ENCODE measurements at regions not wholly inside any gene's neighbourhood (a gene's known extent, or its start where the extent isn't known, plus 50 kb on each side); places are given as distances from the start of the nearest gene placed in this dataset.

DNA sequence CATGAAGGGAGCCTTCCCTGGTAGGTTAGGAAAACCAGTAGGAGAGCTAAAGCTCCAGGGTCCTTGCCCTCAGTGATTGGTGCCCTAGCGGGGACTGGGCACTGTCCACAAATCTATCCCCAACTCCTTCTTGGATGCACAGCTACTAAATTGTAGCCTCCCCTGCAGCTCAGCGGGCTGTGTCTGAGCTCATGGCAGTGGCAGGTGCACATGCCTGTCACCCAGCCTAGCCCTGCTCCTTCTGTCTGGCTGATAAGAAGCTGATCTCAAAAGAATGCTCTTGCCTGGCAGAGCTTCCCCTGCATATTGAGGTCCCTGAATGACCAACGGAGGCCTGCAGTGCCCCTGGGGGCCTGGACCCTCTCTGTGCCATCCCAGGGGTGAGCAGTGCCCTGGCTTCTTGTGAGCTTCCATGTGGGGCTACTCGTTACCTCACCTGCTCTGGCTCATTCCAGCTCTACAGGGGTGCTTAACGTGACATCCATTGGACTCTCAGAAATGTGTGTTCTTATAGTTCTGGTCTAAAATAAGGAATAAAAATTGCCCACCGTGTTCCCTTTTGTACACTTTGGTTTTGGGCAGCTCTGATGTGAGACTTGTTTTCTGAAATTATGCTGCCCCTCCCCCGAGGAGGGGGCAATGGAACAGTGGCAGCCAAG, 59.8 kb upstream of the ANTXRL start:
- H3K9me1 ChIP-seq (ENCODE audit: control insufficient read depth, insufficient read depth, low read length) = no peaks in the 10 kb centered on the region
- 0 out of 2 replicates have a peak, but pooled peaks cover 2% of the 10 kb centered on the region for H3K9me3 ChIP-seq (replicated peaks; ENCODE audit: control insufficient read depth, insufficient read depth, low read depth, low read length)
- intact Hi-C loops (cut with micrococcal nuclease) = loop anchor here (5.0 kb wide), 2 partner anchors 100 to 200 kb away; no protein-coding TSS in a partner anchor
- H3K4me2 ChIP-seq (ENCODE audit: insufficient read depth, low read length) = no peak overlapping the region
- H3K9ac ChIP-seq (ENCODE audit: insufficient read depth in 1 of 2, low read depth in 2 of 2, low read length in 2 of 2) = 0 out of 4 replicates have a peak overlapping the region, but pooled peaks of 1 of the 2 experiments have one; percentile 2
- TF ChIP-seq MYBL2 (IDR thresholded peaks at IDR 0.05; ENCODE audit: low read depth) (no peak), MYBL2 (CRISPR knock-in tag; IDR thresholded peaks at IDR 0.05; ENCODE audit: borderline replicate concordance) (no peak), JUN (IDR thresholded peaks at IDR 0.05; ENCODE audit: borderline replicate concordance, low read depth, low read length) (no peak), JUN (CRISPR knock-in tag; IDR thresholded peaks at IDR 0.05; ENCODE audit: borderline replicate concordance) (no peak), ZNF12 (CRISPR knock-in tag; IDR thresholded peaks at IDR 0.05) (peak; percentile 94)
- no peak overlapping the region for H3K27ac ChIP-seq (ENCODE audit: extremely low read depth, low read depth, low read length)
- no peaks in the 10 kb centered on the region for H3K36me3 ChIP-seq (ENCODE audit: control insufficient read depth, insufficient read depth, low read length)
- H3K4me1 ChIP-seq (replicated peaks in 1 of 2; ENCODE audit: control insufficient read depth in 2 of 2, insufficient read depth in 2 of 2, low read length in 2 of 2) = peaks cover 0 to 6% of the 10 kb centered on the region in 2 experiments; a peak in 2 of 5 replicates
- no peaks in the 10 kb centered on the region for H4K20me1 ChIP-seq (replicated peaks; ENCODE audit: control insufficient read depth, insufficient read depth, low read length)
- WGBS (ENCODE audit: insufficient coverage, low coverage, missing lambda C conversion rate) = 5% methylated on average over 7 of the region's 7 CpGs
- no peaks in the 10 kb centered on the region for H3K79me2 ChIP-seq (ENCODE audit: control insufficient read depth, insufficient read depth, low read length)
- ChIA-PET POLR2A (interaction anchor here (1.1 kb wide), 1 partner anchor 9 kb away, joined by 3 read pairs; no protein-coding TSS in a partner anchor), CTCF (ENCODE audit: low intra/inter-chr PET ratio) (no interaction called here)
- FAIRE-seq (no peak), ATAC-seq (no peak), DNase-seq (ENCODE audit: extremely low read depth in 1 of 4, low spot score in 3 of 4) (no peak)
- no peak overlapping the region; the same call in 1 of the 2 replicates for H2AFZ ChIP-seq (ENCODE audit: low read depth, low read length)
- peaks cover 0 to 8% of the 10 kb centered on the region in 2 experiments; a peak in 2 of 5 replicates for H3K27me3 ChIP-seq (ENCODE audit: control insufficient read depth in 2 of 2, insufficient read depth in 2 of 2, low read length in 2 of 2)
- in situ Hi-C loops (cut with MboI) = loop anchor here (25.0 kb wide), 1 partner anchor 990 kb away; no protein-coding TSS in a partner anchor
- no peak overlapping the region for H3K4me3 ChIP-seq
- BruUV-seq (replicated peaks) = no TSS peak

Data from K562 (cell line).